HEK293T (cell line): ENCODE measurements at regions not wholly inside any gene's neighbourhood (a gene's known extent, or its start where the extent isn't known, plus 50 kb on each side); places are given as distances from the start of the nearest gene placed in this dataset.

Experiments used
- CTCF ChIA-PET: fragments of 350-600 bp; formaldehyde crosslinking; extraction: SDS; loops from one replicate; lab custom pipeline; 2021; ENCODE audit warnings: antibody characterized with exemption, inconsistent platforms; lab: Yijun Ruan, JAX
- POLR2A ChIA-PET: fragments of 350-600 bp; formaldehyde crosslinking; extraction: SDS; loops from one replicate; lab custom pipeline; 2020; ENCODE audit warnings: antibody characterized with exemption, inconsistent platforms; lab: Yijun Ruan, JAX
- DNase-seq: peaks from one replicate; pipeline ENCODE4 v3.0.0; 2012; ENCODE audit warnings: mixed read lengths; ENCODE audit errors: extremely low spot score
- ARNT ChIP-seq: fragments of 450-650 bp; IDR thresholded peaks from 2 replicates; pipeline ENCODE4 v1.6.1; 2017; ENCODE audit warnings: mild to moderate bottlenecking
- BHLHE40 ChIP-seq: fragments of 450-650 bp; IDR thresholded peaks from 2 replicates; pipeline ENCODE4 v1.6.1; 2016; ENCODE audit warnings: mild to moderate bottlenecking, moderate library complexity, borderline replicate concordance
- CTBP1 ChIP-seq: fragments of 450-650 bp; IDR thresholded peaks from 2 replicates; pipeline ENCODE4 v1.6.1; 2016; ENCODE audit warnings: borderline replicate concordance
- ELF4 ChIP-seq: fragments of 450-650 bp; IDR thresholded peaks from 2 replicates; pipeline ENCODE4 v1.6.1; 2017; ENCODE audit warnings: antibody characterized with exemption
- FOXA1 ChIP-seq: fragments of 450-650 bp; IDR thresholded peaks from 2 replicates; pipeline ENCODE4 v1.6.1; 2016; ENCODE audit warnings: mild to moderate bottlenecking
- FOXK2 ChIP-seq: fragments of 450-650 bp; IDR thresholded peaks from 2 replicates; pipeline ENCODE4 v1.6.1; 2016; ENCODE audit warnings: mild to moderate bottlenecking
- FOXM1 ChIP-seq: fragments of 450-650 bp; IDR thresholded peaks from 2 replicates; pipeline ENCODE4 v1.6.1; 2017; ENCODE audit warnings: mild to moderate bottlenecking, borderline replicate concordance
- HDGF ChIP-seq: fragments of 450-650 bp; IDR thresholded peaks from 2 replicates; pipeline ENCODE4 v1.6.1; 2017; ENCODE audit warnings: antibody characterized with exemption, borderline replicate concordance
- L3MBTL2 ChIP-seq: fragments of 450-650 bp; conservative IDR thresholded peaks from 2 replicates; pipeline ENCODE4 v1.6.1; 2016; ENCODE audit warnings: mild to moderate bottlenecking
- LEF1 ChIP-seq: fragments of 450-650 bp; IDR thresholded peaks from 2 replicates; pipeline ENCODE4 v1.6.1; 2017; ENCODE audit warnings: mild to moderate bottlenecking, borderline replicate concordance
- NFRKB ChIP-seq: fragments of 450-650 bp; IDR thresholded peaks from 2 replicates; pipeline ENCODE4 v1.6.1; 2016; ENCODE audit warnings: mild to moderate bottlenecking, moderate library complexity
- PKNOX1 ChIP-seq: fragments of 450-650 bp; IDR thresholded peaks from 2 replicates; pipeline ENCODE4 v1.6.1; 2016
- SP1 ChIP-seq: fragments of 450-650 bp; IDR thresholded peaks from 2 replicates; pipeline ENCODE4 v1.6.1; 2017
- SUZ12 ChIP-seq: fragments of 450-650 bp; IDR thresholded peaks from 2 replicates; pipeline ENCODE4 v1.6.1; 2016; ENCODE audit warnings: mild to moderate bottlenecking
- TARDBP ChIP-seq: fragments of 450-650 bp; IDR thresholded peaks from 2 replicates; pipeline ENCODE4 v1.6.1; 2016
- ZNF384 ChIP-seq: fragments of 450-650 bp; IDR thresholded peaks from 2 replicates; pipeline ENCODE4 v1.6.1; 2016

- CTCF ChIA-PET, result no interaction called here
Measured at GRCh38 chr4:189763583-189763982, 177.1 kb upstream of the FRG1 start.

GRCh38 chr4:189765301-189765700 lies 175.4 kb upstream of the FRG1 start:
- TF ChIP-seq TARDBP (no peak), ZNF384 (no peak)
- ChIA-PET POLR2A (no interaction called here), CTCF (interaction anchor here (0.9 kb wide), 1 partner anchor 28 kb away, joined by 3 read pairs; no protein-coding TSS in a partner anchor)
- no peak for DNase-seq

More at GRCh38 chr4:189763583-189763982, 177.1 kb upstream of the FRG1 start:
- no peak for TF ChIP-seq TARDBP
- no peak for TF ChIP-seq ARNT
- TF ChIP-seq NFRKB, result no peak
- no peak for TF ChIP-seq HDGF
- no peak for TF ChIP-seq PKNOX1
- TF ChIP-seq FOXA1, result no peak
- TF ChIP-seq SUZ12, result no peak
- TF ChIP-seq SP1, result no peak
- no peak for TF ChIP-seq CTBP1
- DNase-seq, result no peak
- POLR2A ChIA-PET, result no interaction called here

DNA sequence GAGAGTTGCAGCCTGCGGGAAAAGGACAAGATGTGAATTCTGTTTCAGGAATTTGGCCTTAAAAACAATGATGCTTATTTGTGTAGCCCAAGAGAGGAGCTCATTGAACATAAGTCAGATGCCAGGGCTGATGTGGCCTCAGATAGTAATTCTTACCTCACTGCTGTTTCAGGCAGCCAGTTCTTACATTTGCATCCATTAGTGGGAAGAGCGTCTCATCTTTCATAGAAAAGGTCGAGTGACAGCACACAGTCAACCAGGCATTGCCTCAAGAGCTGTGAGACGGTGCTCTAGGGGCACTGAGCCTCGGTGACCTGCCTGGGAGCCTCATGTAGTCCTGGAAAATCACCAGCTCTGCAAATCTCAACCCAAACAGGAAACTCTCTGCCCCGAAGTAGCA lies 174.9 kb upstream of the FRG1 start:
- no peak for TF ChIP-seq LEF1
- TF ChIP-seq SUZ12, result no peak
- TF ChIP-seq ZNF384, result no peak
- TF ChIP-seq NFRKB, result no peak
- TF ChIP-seq ELF4, result no peak
- no peak for TF ChIP-seq FOXK2
- no peak for TF ChIP-seq TARDBP
- DNase-seq, result no peak
- ChIA-PET POLR2A (no interaction called here), CTCF (interaction anchor here (0.9 kb wide), 1 partner anchor 28 kb away, joined by 3 read pairs; no protein-coding TSS in a partner anchor)

- ChIA-PET POLR2A (no interaction called here), CTCF (no interaction called here)
- no peak for TF ChIP-seq CTBP1
- no peak for TF ChIP-seq FOXM1
- TF ChIP-seq NFRKB, result no peak
- no peak for TF ChIP-seq ZNF384
- TF ChIP-seq FOXK2, result no peak
- no peak for TF ChIP-seq PKNOX1
Measured at GRCh38 chr4:189767941-189768340, 172.7 kb upstream of the FRG1 start.

GRCh38 chr4:189769131-189769530 lies 171.5 kb upstream of the FRG1 start:
- ChIA-PET POLR2A (no interaction called here), CTCF (interaction anchor here (0.6 kb wide), 1 partner anchor 673 kb away, joined by 4 read pairs; no protein-coding TSS in a partner anchor)
- TF ChIP-seq FOXA1, result no peak
- no peak for TF ChIP-seq CTBP1
- TF ChIP-seq SP1, result no peak
- TF ChIP-seq FOXM1, result no peak
- TF ChIP-seq ELF4, result no peak
- TF ChIP-seq HDGF, result no peak
- no peak for TF ChIP-seq L3MBTL2
- TF ChIP-seq SUZ12, result no peak
- no peak for TF ChIP-seq FOXK2
- no peak for TF ChIP-seq PKNOX1
- no peak for TF ChIP-seq ZNF384
- no peak for TF ChIP-seq BHLHE40
- TF ChIP-seq ARNT, result no peak
- no peak for DNase-seq

More at GRCh38 chr4:189767941-189768340, 172.7 kb upstream of the FRG1 start:
- DNase-seq, result no peak

DNA sequence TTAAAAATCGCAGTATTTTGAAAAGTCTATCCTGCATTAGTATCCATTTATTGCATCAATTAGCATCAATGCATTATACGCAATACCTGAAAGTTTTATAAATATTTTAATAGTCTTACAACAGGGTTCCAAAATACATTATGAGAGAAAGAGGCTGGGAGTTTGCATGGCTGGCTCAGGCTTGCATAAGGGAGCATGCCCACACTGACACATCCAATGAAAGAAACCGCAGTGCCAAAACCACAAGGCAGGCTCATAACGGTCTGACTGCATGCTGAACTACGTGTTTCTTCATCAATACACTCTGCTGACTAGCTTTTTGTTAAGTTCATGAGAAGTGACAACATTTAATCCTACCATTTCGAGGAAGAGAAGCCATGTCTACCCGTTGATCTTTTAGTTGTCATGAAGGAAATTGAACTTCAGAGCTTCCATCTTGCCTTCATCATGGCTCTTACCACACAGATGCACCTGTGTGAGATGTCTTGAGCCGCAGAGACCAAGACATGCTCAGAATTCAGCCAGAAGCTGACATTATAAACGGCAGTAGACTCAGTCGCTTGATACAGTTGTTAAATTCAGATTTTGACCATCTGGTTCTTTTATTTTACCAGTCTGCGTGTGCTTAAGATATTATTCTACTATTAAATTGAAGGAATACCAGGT lies 168.8 kb upstream of the FRG1 start:
- TF ChIP-seq CTBP1 (no peak), ELF4 (no peak), FOXK2 (no peak), ZNF384 (no peak), SP1 (no peak), BHLHE40 (no peak), TARDBP (no peak), HDGF (no peak), FOXM1 (no peak), NFRKB (no peak), PKNOX1 (no peak), ARNT (no peak), LEF1 (no peak), FOXA1 (no peak), SUZ12 (no peak), L3MBTL2 (no peak)
- DNase-seq, result no peak
- CTCF ChIA-PET, result no interaction called here
- POLR2A ChIA-PET, result no interaction called here
